SK-N-SH treated with all-trans-retinoic acid at 6 μM for 48 hours (cell line): ENCODE measurements at regions not wholly inside any gene's neighbourhood (a gene's known extent, or its start where the extent isn't known, plus 50 kb on each side); places are given as distances from the start of the nearest gene placed in this dataset.

Experiments used
- ATAC-seq: fragments of 200-7000 bp; cut with Tn5 transposase; 3 replicates; pipeline ENCODE4 v1.9.1; 2020; ENCODE audit warnings: mild to moderate bottlenecking, moderate library complexity
- ARNTL ChIP-seq: fragments of 450-650 bp; formaldehyde crosslinking; IDR thresholded peaks from 2 replicates; pipeline ENCODE4 v1.5.0; 2020; ENCODE audit warnings: low read depth, mild to moderate bottlenecking, moderate library complexity, borderline replicate concordance
- BACH2 ChIP-seq: fragments of 250-450 bp; sonication (Bioruptor Pico); IDR thresholded peaks from 2 replicates; pipeline ENCODE4 v1.9.0; 2021; ENCODE audit warnings: mild to moderate bottlenecking, borderline replicate concordance
- ESRRG ChIP-seq: fragments of 250-450 bp; sonication (Bioruptor Pico); IDR thresholded peaks from 2 replicates; pipeline ENCODE4 v1.6.1; 2021; ENCODE audit warnings: mild to moderate bottlenecking
- GLIS3 ChIP-seq: fragments of 250-450 bp; sonication (Bioruptor Pico); IDR thresholded peaks from 2 replicates; pipeline ENCODE4 v1.5.0; 2020; ENCODE audit warnings: mild to moderate bottlenecking, moderate library complexity
- ISL1 ChIP-seq: fragments of 250-450 bp; sonication (Bioruptor Pico); IDR thresholded peaks from 2 replicates; pipeline ENCODE4 v2.1.2; 2022; ENCODE audit warnings: mild to moderate bottlenecking, moderate library complexity
- OSR1 ChIP-seq: fragments of 250-450 bp; sonication (Bioruptor Pico); IDR thresholded peaks from 2 replicates; pipeline ENCODE4 v1.8.0; 2022; ENCODE audit warnings: moderate library complexity, mild to moderate bottlenecking, inconsistent platforms
- PPARA ChIP-seq: fragments of 250-450 bp; sonication (Bioruptor Pico); IDR thresholded peaks from 2 replicates; pipeline ENCODE4 v1.5.0; 2020; ENCODE audit warnings: mild to moderate bottlenecking, borderline replicate concordance
- RARB ChIP-seq: fragments of 250-450 bp; sonication (Bioruptor Pico); IDR thresholded peaks from 2 replicates; pipeline ENCODE4 v1.8.0; 2021; ENCODE audit warnings: mild to moderate bottlenecking, moderate library complexity
- SNAI2 ChIP-seq: fragments of 250-450 bp; sonication (Bioruptor Pico); IDR thresholded peaks from 2 replicates; pipeline ENCODE4 v1.5.0; 2020; ENCODE audit warnings: mild to moderate bottlenecking, moderate library complexity
- TCF4 ChIP-seq: fragments of 250-450 bp; sonication (Bioruptor Pico); IDR thresholded peaks from 2 replicates; pipeline ENCODE4 v1.8.0; 2021; ENCODE audit warnings: mild to moderate bottlenecking, moderate library complexity, borderline replicate concordance
- TOX ChIP-seq: fragments of 250-450 bp; sonication (Bioruptor Pico); IDR thresholded peaks from 2 replicates; pipeline ENCODE4 v1.8.0; 2021; ENCODE audit warnings: mild to moderate bottlenecking, moderate library complexity, borderline replicate concordance
- TSHZ2 ChIP-seq: fragments of 250-450 bp; sonication (Bioruptor Pico); IDR thresholded peaks from 2 replicates; pipeline ENCODE4 v1.5.0; 2020; ENCODE audit warnings: mild to moderate bottlenecking, moderate library complexity
- ZC3H10 ChIP-seq: fragments of 250-450 bp; sonication (Bioruptor Pico); IDR thresholded peaks from 2 replicates; pipeline ENCODE4 v1.5.1; 2021; ENCODE audit warnings: mild to moderate bottlenecking, moderate library complexity
- ZFP3 ChIP-seq: fragments of 250-450 bp; sonication (Bioruptor Pico); IDR thresholded peaks from 2 replicates; pipeline ENCODE4 v1.5.0; 2020; ENCODE audit warnings: mild to moderate bottlenecking, moderate library complexity
- ZFP30 ChIP-seq: fragments of 450-650 bp; formaldehyde crosslinking; IDR thresholded peaks from 2 replicates; pipeline ENCODE4 v1.5.0; 2022; ENCODE audit warnings: mild to moderate bottlenecking, moderate library complexity
- ZNF565 ChIP-seq: fragments of 450-650 bp; formaldehyde crosslinking; conservative IDR thresholded peaks from 2 replicates; pipeline ENCODE4 v1.5.0; 2020; ENCODE audit warnings: low read depth, mild to moderate bottlenecking, moderate library complexity
- ZNF70 ChIP-seq: fragments of 450-650 bp; formaldehyde crosslinking; IDR thresholded peaks from 2 replicates; pipeline ENCODE4 v1.5.0; 2020; ENCODE audit warnings: mild to moderate bottlenecking, moderate library complexity
- ZNF8 ChIP-seq: fragments of 450-650 bp; formaldehyde crosslinking; IDR thresholded peaks from 2 replicates; pipeline ENCODE4 v1.5.0; 2020; ENCODE audit warnings: mild to moderate bottlenecking, moderate library complexity
- TF ChIP-seq, protein P1 (sequence below): fragments of 250-450 bp; sonication (Bioruptor Pico); IDR thresholded peaks from 2 replicates; pipeline ENCODE4 v1.8.0; 2021; ENCODE audit warnings: low read depth, mild to moderate bottlenecking, moderate library complexity, borderline replicate concordance
- TF ChIP-seq, protein P2 (sequence below): fragments of 250-450 bp; sonication (Bioruptor Pico); IDR thresholded peaks from 2 replicates; pipeline ENCODE4 v1.5.1; 2021; ENCODE audit warnings: mild to moderate bottlenecking, moderate library complexity
- TF ChIP-seq, protein P3 (sequence below): fragments of 250-450 bp; sonication (Bioruptor Pico); IDR thresholded peaks from 2 replicates; pipeline ENCODE4 v1.5.1; 2020; ENCODE audit warnings: low read depth, mild to moderate bottlenecking, moderate library complexity

- TF ChIP-seq ZC3H10 (no peak), TOX (no peak), OSR1 (no peak), ZNF8 (no peak), GLIS3 (CRISPR knock-in tag) (no peak), ESRRG (CRISPR knock-in tag) (no peak), RARB (CRISPR knock-in tag) (no peak)
- no peak for ATAC-seq
These were observed 679.7 kb downstream of the TECRL start for GRCh38 chr4:63729519-63729918.

GRCh38 chr4:63728480-63729177, 680.6 kb downstream of the TECRL start:
- ATAC-seq = no peak
- TF ChIP-seq GLIS3 (CRISPR knock-in tag) (no peak), ZFP30 (CRISPR knock-in tag) (no peak), PPARA (CRISPR knock-in tag) (no peak), SNAI2 (CRISPR knock-in tag) (no peak)
- TF ChIP-seq, protein P1, sequence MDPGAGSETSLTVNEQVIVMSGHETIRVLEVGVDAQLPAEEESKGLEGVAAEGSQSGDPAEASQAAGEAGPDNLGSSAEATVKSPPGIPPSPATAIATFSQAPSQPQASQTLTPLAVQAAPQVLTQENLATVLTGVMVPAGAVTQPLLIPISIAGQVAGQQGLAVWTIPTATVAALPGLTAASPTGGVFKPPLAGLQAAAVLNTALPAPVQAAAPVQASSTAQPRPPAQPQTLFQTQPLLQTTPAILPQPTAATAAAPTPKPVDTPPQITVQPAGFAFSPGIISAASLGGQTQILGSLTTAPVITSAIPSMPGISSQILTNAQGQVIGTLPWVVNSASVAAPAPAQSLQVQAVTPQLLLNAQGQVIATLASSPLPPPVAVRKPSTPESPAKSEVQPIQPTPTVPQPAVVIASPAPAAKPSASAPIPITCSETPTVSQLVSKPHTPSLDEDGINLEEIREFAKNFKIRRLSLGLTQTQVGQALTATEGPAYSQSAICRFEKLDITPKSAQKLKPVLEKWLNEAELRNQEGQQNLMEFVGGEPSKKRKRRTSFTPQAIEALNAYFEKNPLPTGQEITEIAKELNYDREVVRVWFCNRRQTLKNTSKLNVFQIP (CRISPR knock-in tag) = no peak

GRCh38 chr4:63717384-63717783, 691.9 kb downstream of the TECRL start:
- TF ChIP-seq ZNF565 (CRISPR knock-in tag) (no peak), ESRRG (CRISPR knock-in tag) (no peak), ZFP30 (CRISPR knock-in tag) (no peak), OSR1 (no peak), ZFP3 (CRISPR knock-in tag) (no peak), TCF4 (CRISPR knock-in tag) (no peak), GLIS3 (CRISPR knock-in tag) (no peak), BACH2 (no peak), ZC3H10 (no peak), SNAI2 (CRISPR knock-in tag) (no peak), ARNTL (no peak), TOX (no peak), ZNF70 (CRISPR knock-in tag) (no peak), PPARA (CRISPR knock-in tag) (no peak), ISL1 (CRISPR knock-in tag) (no peak), TSHZ2 (no peak), RARB (CRISPR knock-in tag) (no peak)
- TF ChIP-seq, protein P1 (CRISPR knock-in tag) = no peak
- TF ChIP-seq, protein P2, sequence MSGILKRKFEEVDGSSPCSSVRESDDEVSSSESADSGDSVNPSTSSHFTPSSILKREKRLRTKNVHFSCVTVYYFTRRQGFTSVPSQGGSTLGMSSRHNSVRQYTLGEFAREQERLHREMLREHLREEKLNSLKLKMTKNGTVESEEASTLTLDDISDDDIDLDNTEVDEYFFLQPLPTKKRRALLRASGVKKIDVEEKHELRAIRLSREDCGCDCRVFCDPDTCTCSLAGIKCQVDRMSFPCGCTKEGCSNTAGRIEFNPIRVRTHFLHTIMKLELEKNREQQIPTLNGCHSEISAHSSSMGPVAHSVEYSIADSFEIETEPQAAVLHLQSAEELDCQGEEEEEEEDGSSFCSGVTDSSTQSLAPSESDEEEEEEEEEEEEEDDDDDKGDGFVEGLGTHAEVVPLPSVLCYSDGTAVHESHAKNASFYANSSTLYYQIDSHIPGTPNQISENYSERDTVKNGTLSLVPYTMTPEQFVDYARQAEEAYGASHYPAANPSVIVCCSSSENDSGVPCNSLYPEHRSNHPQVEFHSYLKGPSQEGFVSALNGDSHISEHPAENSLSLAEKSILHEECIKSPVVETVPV = no peak
- TF ChIP-seq, protein P3, sequence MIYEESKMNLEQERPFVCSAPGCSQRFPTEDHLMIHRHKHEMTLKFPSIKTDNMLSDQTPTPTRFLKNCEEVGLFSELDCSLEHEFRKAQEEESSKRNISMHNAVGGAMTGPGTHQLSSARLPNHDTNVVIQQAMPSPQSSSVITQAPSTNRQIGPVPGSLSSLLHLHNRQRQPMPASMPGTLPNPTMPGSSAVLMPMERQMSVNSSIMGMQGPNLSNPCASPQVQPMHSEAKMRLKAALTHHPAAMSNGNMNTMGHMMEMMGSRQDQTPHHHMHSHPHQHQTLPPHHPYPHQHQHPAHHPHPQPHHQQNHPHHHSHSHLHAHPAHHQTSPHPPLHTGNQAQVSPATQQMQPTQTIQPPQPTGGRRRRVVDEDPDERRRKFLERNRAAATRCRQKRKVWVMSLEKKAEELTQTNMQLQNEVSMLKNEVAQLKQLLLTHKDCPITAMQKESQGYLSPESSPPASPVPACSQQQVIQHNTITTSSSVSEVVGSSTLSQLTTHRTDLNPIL (CRISPR knock-in tag) = no peak
- no peak for ATAC-seq
